GM10266 (cell line): ENCODE measurements at regions not wholly inside any gene's neighbourhood (a gene's known extent, or its start where the extent isn't known, plus 50 kb on each side); places are given as distances from the start of the nearest gene placed in this dataset.

Experiments
- DNase-seq: peaks from one replicate; pipeline ENCODE4 v3.0.0; 2012; ENCODE audit errors: extremely low spot score
- CTCF ChIP-seq: IDR thresholded peaks from 2 replicates; pipeline ENCODE4 v1.5.1; 2012; ENCODE audit warnings: mild to moderate bottlenecking, low read depth; ENCODE audit not compliant: control insufficient read depth, insufficient read depth; ENCODE audit errors: missing control alignments

GRCh38 chr10:131738396-131738735 is 162.4 kb upstream of the PPP2R2D start:
- DNase-seq: no peak
- TF ChIP-seq CTCF: no peak

GRCh38 chr10:131739206-131739605 is 161.6 kb upstream of the PPP2R2D start:
- DNase-seq: no peak
- TF ChIP-seq CTCF: no peak

GRCh38 chr10:131742500-131742951 is 158.3 kb upstream of the PPP2R2D start:
- TF ChIP-seq CTCF: no peak
- no peak for DNase-seq

GRCh38 chr10:131743190-131744151 is 157.3 kb upstream of the PPP2R2D start:
- DNase-seq: peak; percentile 71

GRCh38 chr10:131744346-131744745 is 156.5 kb upstream of the PPP2R2D start:
- no peak for TF ChIP-seq CTCF
- DNase-seq: no peak

More at GRCh38 chr10:131743190-131744151, 157.3 kb upstream of the PPP2R2D start:
- TF ChIP-seq CTCF: no peak

GRCh38 chr10:131745591-131745990 is 155.2 kb upstream of the PPP2R2D start:
- DNase-seq: no peak
- TF ChIP-seq CTCF: no peak

GRCh38 chr10:131746241-131746711 is 154.5 kb upstream of the PPP2R2D start:
- DNase-seq: no peak
- no peak for TF ChIP-seq CTCF
